ENCODE measurements at regions not wholly inside any gene's neighbourhood (a gene's known extent, or its start where the extent isn't known, plus 50 kb on each side); places are given as distances from the start of the nearest gene placed in this dataset.

GRCh38 chr3:117647435-117647834, 937.9 kb downstream of the TUSC7 start:
- TF ChIP-seq POLR2AphosphoS5 (IDR thresholded peaks at IDR 0.05) (no peak), POLR2A (IDR thresholded peaks at IDR 0.05) (no peak)

Data from spleen (tissue), 3 donors.